ENCODE measurements at regions not wholly inside any gene's neighbourhood (a gene's known extent, or its start where the extent isn't known, plus 50 kb on each side); places are given as distances from the start of the nearest gene placed in this dataset.

DNA sequence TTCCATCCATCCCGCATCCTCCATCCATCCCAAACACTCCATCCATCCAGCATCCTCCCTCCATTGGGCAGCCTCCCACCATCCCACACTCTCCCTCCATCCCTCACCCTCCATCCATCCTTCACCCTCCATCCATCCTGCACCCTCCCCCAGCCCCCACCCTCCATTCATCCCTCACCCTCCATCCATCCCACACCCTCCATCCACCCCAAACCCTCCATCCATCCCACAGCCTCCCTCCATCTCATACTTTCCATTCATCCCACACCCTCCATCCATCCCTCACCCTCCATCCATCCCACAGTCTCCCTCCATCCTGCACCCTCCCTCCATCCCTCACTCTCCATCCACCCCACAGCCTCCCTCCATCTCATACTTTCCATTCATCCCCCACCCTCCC lies 60.4 kb downstream of the FOXI2 start:
- intact Hi-C loops (cut with DNase I), result no loop called here
- 92 to 100% (median 98%) methylated on average over 1 of the region's 1 CpG for WGBS, 4 donors
- no peak for DNase-seq
- H3K4me1 ChIP-seq (replicated peaks in 1 of 2), result no peaks in the 10 kb centered on the region
- no peak overlapping the region for H3K4me3 ChIP-seq
- no peak overlapping the region for H3K27ac ChIP-seq
- H3K9me3 ChIP-seq (replicated peaks in 1 of 3), result no peaks in the 10 kb centered on the region
- peaks cover 4% of the 10 kb centered on the region for H3K27me3 ChIP-seq
- no peaks in the 10 kb centered on the region for H3K36me3 ChIP-seq (replicated peaks in 1 of 2)
- no peak for TF ChIP-seq POLR2A (IDR thresholded peaks at IDR 0.05)
- TF ChIP-seq, protein P1, sequence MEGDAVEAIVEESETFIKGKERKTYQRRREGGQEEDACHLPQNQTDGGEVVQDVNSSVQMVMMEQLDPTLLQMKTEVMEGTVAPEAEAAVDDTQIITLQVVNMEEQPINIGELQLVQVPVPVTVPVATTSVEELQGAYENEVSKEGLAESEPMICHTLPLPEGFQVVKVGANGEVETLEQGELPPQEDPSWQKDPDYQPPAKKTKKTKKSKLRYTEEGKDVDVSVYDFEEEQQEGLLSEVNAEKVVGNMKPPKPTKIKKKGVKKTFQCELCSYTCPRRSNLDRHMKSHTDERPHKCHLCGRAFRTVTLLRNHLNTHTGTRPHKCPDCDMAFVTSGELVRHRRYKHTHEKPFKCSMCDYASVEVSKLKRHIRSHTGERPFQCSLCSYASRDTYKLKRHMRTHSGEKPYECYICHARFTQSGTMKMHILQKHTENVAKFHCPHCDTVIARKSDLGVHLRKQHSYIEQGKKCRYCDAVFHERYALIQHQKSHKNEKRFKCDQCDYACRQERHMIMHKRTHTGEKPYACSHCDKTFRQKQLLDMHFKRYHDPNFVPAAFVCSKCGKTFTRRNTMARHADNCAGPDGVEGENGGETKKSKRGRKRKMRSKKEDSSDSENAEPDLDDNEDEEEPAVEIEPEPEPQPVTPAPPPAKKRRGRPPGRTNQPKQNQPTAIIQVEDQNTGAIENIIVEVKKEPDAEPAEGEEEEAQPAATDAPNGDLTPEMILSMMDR (IDR thresholded peaks at IDR 0.05), result no peak

DNA sequence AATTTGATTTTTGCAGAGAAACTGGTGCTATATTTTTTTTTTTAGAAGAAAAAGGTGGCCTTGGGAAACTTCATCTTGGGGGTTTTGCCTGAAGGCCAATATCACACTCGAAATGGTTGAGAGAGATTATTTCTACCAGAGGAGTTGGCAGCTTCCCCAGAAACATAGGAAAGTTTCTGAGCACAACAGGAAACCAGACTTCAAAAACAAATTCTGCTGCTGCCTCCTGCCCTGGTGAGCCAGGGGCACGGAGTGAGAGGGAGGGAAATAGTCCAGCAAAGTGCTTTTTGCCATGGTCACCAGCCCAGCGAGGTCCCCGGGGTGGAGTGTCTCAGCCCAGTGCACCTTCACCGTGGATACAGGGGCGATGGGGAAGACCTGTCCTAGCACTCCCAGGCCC lies 61.1 kb downstream of the FOXI2 start:
- Histone ChIP-seq H3K4me3 (no peak overlapping the region), H3K4me1 (replicated peaks in 1 of 2) (no peaks in the 10 kb centered on the region), H3K27ac (no peak overlapping the region), H3K27me3 (peaks cover 4% of the 10 kb centered on the region), H3K9me3 (replicated peaks in 1 of 3) (no peaks in the 10 kb centered on the region), H3K36me3 (replicated peaks in 1 of 2) (no peaks in the 10 kb centered on the region)
- intact Hi-C loops (cut with DNase I), result no loop called here
- no peak for TF ChIP-seq POLR2A (IDR thresholded peaks at IDR 0.05)
- TF ChIP-seq, protein P1 (IDR thresholded peaks at IDR 0.05), result no peak
- WGBS, 4 donors, result 38 to 55% (median 42%) methylated on average over 6 of the region's 6 CpGs
- DNase-seq, result no peak

DNA sequence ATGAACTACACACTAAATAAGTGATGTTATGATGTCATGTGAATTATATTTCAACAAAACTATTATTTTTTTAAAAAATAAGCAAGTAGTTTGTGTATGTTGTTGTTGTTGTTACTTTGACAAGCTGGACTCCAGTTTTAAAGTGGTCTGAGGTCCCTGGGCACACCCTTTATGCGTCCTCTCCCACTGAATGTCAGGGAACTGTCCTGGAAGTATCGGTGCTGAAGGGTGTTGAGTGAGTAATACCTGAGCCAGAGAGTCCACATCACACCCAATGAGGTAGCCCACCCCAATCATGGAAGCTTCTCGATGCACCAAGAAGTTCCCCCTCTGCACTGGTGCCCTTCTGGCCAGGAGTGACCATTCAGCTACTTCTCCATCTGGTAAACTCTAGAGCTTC lies 64.3 kb downstream of the FOXI2 start:
- Histone ChIP-seq H3K27me3 (peaks cover 4% of the 10 kb centered on the region), H3K9me3 (replicated peaks in 1 of 3) (no peaks in the 10 kb centered on the region)
- intact Hi-C loops (cut with DNase I), result no loop called here

DNA sequence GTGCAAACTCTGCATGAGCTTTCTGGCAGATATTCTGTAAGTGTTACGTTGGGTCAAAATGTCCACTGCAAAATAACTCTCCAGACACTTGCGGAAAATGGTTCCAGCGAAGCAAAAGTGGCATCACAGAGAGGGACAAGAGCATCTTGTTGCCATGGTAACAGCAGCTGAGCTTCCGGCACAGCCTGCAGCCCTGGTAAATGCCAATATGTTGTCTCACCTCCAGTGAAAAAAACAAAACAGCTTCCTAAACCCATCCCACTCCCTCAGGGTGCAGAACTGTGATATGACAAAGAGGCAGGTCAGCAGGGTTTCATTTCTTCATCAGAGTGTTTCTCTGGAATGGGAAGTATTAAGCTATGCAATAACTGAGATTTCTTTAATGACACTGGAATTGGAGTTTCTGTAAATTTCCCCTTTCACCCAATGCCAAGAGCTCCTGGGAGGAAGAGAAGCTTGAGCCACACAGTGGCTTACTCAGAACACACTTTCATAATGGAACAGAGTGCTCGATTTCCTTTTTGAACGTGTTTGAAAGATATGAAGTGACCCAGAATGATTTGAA lies 65.6 kb downstream of the FOXI2 start:
- Histone ChIP-seq H3K4me3 (no peak overlapping the region), H3K27ac (no peak overlapping the region), H3K36me3 (replicated peaks in 1 of 2) (no peaks in the 10 kb centered on the region), H3K4me1 (replicated peaks in 1 of 2) (no peaks in the 10 kb centered on the region), H3K9me3 (replicated peaks in 1 of 3) (no peaks in the 10 kb centered on the region), H3K27me3 (peaks cover 4% of the 10 kb centered on the region)
- intact Hi-C loops (cut with DNase I), result no loop called here
- TF ChIP-seq, protein P1 (IDR thresholded peaks at IDR 0.05), result no peak
- no peak for TF ChIP-seq POLR2A (IDR thresholded peaks at IDR 0.05)
- 56 to 61% (median 60%) methylated on average over 6 of the region's 6 CpGs for WGBS, 4 donors
- no peak for DNase-seq

More for the DNA sequence above, 64.3 kb downstream of the FOXI2 start:
- Histone ChIP-seq H3K4me1 (replicated peaks in 1 of 2) (no peaks in the 10 kb centered on the region), H3K27ac (no peak overlapping the region), H3K36me3 (replicated peaks in 1 of 2) (no peaks in the 10 kb centered on the region), H3K4me3 (no peak overlapping the region)
- 73 to 86% (median 81%) methylated on average over 3 of the region's 3 CpGs for WGBS, 4 donors
- TF ChIP-seq POLR2A (IDR thresholded peaks at IDR 0.05), result no peak
- TF ChIP-seq, protein P1 (IDR thresholded peaks at IDR 0.05), result no peak
- DNase-seq, result no peak
